H9 (cell line): ENCODE measurements at regions not wholly inside any gene's neighbourhood (a gene's known extent, or its start where the extent isn't known, plus 50 kb on each side); places are given as distances from the start of the nearest gene placed in this dataset.

Experiments used
- DNase-seq: peaks from one replicate; pipeline ENCODE4 v3.0.0-alpha.2; 2017
- H2AFZ ChIP-seq: one replicate; pipeline ENCODE4 v1.6.1; 2013; ENCODE audit warnings: mild to moderate bottlenecking, low read length, control low read depth, moderate library complexity
- H2AK5ac ChIP-seq: 2 replicates; pipeline ENCODE4 v1.6.1; 2013; ENCODE audit warnings: low read length, control low read depth, mixed read lengths; ENCODE audit not compliant: insufficient read length
- H2BK120ac ChIP-seq: one replicate; pipeline ENCODE4 v1.6.1; 2013; ENCODE audit warnings: low read depth, mild to moderate bottlenecking, low read length, control low read depth, inconsistent platforms; ENCODE audit not compliant: poor library complexity, severe bottlenecking
- H2BK12ac ChIP-seq: 2 replicates; pipeline ENCODE4 v1.6.1; 2013; ENCODE audit warnings: low read length, control low read depth, mixed read lengths, low read depth; ENCODE audit not compliant: insufficient read length
- H2BK15ac ChIP-seq: 2 replicates; pipeline ENCODE4 v1.6.1; 2013; ENCODE audit warnings: low read depth, low read length, control low read depth
- H2BK20ac ChIP-seq: one replicate; pipeline ENCODE4 v1.6.1; 2013; ENCODE audit warnings: low read depth, mild to moderate bottlenecking, low read length, control low read depth, inconsistent platforms; ENCODE audit not compliant: poor library complexity, severe bottlenecking
- H2BK5ac ChIP-seq: 2 replicates; pipeline ENCODE4 v1.6.1; 2013; ENCODE audit warnings: low read length, control low read depth, mixed read lengths; ENCODE audit not compliant: insufficient read length
- H3K14ac ChIP-seq: 2 replicates; pipeline ENCODE4 v1.6.1; 2013; ENCODE audit warnings: low read length, control low read depth; ENCODE audit not compliant: insufficient read depth
- H3K18ac ChIP-seq: 2 replicates; pipeline ENCODE4 v1.6.1; 2013; ENCODE audit warnings: low read depth, mild to moderate bottlenecking, mixed read lengths, low read length, control low read depth; ENCODE audit not compliant: insufficient read length
- H3K23ac ChIP-seq: 2 replicates; pipeline ENCODE4 v1.6.1; 2013; ENCODE audit warnings: low read length, control low read depth, mixed read lengths, low read depth; ENCODE audit not compliant: insufficient read length
- H3K23me2 ChIP-seq: 2 replicates; pipeline ENCODE4 v1.6.1; 2013; ENCODE audit warnings: low read depth, mild to moderate bottlenecking, mixed read lengths, low read length, control low read depth; ENCODE audit not compliant: insufficient read length, poor library complexity, severe bottlenecking
- H3K27ac ChIP-seq: 2 replicates; pipeline ENCODE4 v1.5.1; 2013; ENCODE audit warnings: low read length, control low read depth, mixed read lengths, low read depth; ENCODE audit not compliant: insufficient read length
- H3K27me3 ChIP-seq: 2 replicates; pipeline ENCODE4 v1.6.1; 2013; ENCODE audit warnings: low read length, control low read depth, inconsistent platforms; ENCODE audit not compliant: insufficient read depth
- H3K4ac ChIP-seq: 2 replicates; pipeline ENCODE4 v1.6.1; 2013; ENCODE audit warnings: low read depth, mild to moderate bottlenecking, control low read depth, inconsistent platforms, low read length, moderate library complexity
- H3K4me1 ChIP-seq: 2 replicates; pipeline ENCODE4 v1.6.1; 2013; ENCODE audit warnings: low read length, control low read depth, inconsistent platforms; ENCODE audit not compliant: insufficient read depth
- H3K4me2 ChIP-seq: 2 replicates; pipeline ENCODE4 v1.6.1; 2013; ENCODE audit warnings: low read length, control low read depth, mixed read lengths; ENCODE audit not compliant: insufficient read length, insufficient read depth
- H3K56ac ChIP-seq: 2 replicates; pipeline ENCODE4 v1.6.1; 2013; ENCODE audit warnings: low read depth, mild to moderate bottlenecking, mixed read lengths, low read length, control low read depth; ENCODE audit not compliant: insufficient read length
- H3K79me1 ChIP-seq: 2 replicates; pipeline ENCODE4 v1.6.1; 2013; ENCODE audit warnings: low read depth, mild to moderate bottlenecking, moderate library complexity, low read length, control low read depth, inconsistent platforms; ENCODE audit not compliant: insufficient read depth, poor library complexity, severe bottlenecking
- H3K79me2 ChIP-seq: 2 replicates; pipeline ENCODE4 v1.6.1; 2013; ENCODE audit warnings: low read length, control low read depth, inconsistent platforms; ENCODE audit not compliant: insufficient read depth
- H3K9ac ChIP-seq: 2 replicates; pipeline ENCODE4 v1.6.1; 2013; ENCODE audit warnings: low read length, control low read depth, mixed read lengths; ENCODE audit not compliant: insufficient read length; ENCODE audit errors: extremely low read depth
- H3K9me3 ChIP-seq: one replicate; pipeline ENCODE4 v1.6.1; 2013; ENCODE audit warnings: low read depth, low read length, inconsistent platforms; ENCODE audit not compliant: control insufficient read depth
- H3T11ph ChIP-seq: one replicate; pipeline ENCODE4 v1.6.1; 2013; ENCODE audit warnings: mild to moderate bottlenecking, low read length, control low read depth, inconsistent platforms
- H4K20me1 ChIP-seq: one replicate; pipeline ENCODE4 v1.6.1; 2013; ENCODE audit not compliant: control insufficient read depth, insufficient read length, insufficient read depth
- H4K5ac ChIP-seq: 2 replicates; pipeline ENCODE4 v1.6.1; 2013; ENCODE audit warnings: low read depth, mild to moderate bottlenecking, mixed read lengths, low read length, control low read depth; ENCODE audit not compliant: insufficient read length
- H4K8ac ChIP-seq: replicated peaks from 2 replicates; pipeline ENCODE4 v1.6.1; 2013; ENCODE audit warnings: low read length, control low read depth, mixed read lengths, low read depth; ENCODE audit not compliant: insufficient read length
- H4K91ac ChIP-seq: 2 replicates; pipeline ENCODE4 v1.6.1; 2013; ENCODE audit warnings: low read depth, mild to moderate bottlenecking, moderate library complexity, mixed read lengths, low read length, control low read depth; ENCODE audit not compliant: insufficient read length
- H3K27ac Mint-ChIP-seq, 3 experiments: 2 replicates in 2 of 3; 3 replicates in 1 of 3; pipeline ENCODE4 v1.8.0; 2020 to 2021; ENCODE audit warnings: mixed read lengths in 3 of 3, mild to moderate bottlenecking in 1 of 3, moderate library complexity in 1 of 3
- H3K27me3 Mint-ChIP-seq: 2 replicates; pipeline ENCODE4 v1.8.0; 2021; ENCODE audit warnings: low read depth, mild to moderate bottlenecking, moderate library complexity, mixed read lengths
- H3K36me3 Mint-ChIP-seq, 3 experiments: 2 replicates in 2 of 3; 3 replicates in 1 of 3; pipeline ENCODE4 v1.8.0; 2020 to 2021; ENCODE audit warnings: low read depth in 3 of 3, mixed read lengths in 3 of 3; ENCODE audit not compliant: insufficient read depth in 1 of 3
- H3K4me1 Mint-ChIP-seq, 2 experiments: 2 replicates each; pipeline ENCODE4 v1.8.0; 2020; ENCODE audit warnings: mixed read lengths in 2 of 2
- H3K4me3 Mint-ChIP-seq, 2 experiments: 2 replicates in 1 of 2; 3 replicates in 1 of 2; pipeline ENCODE4 v1.8.0; 2020 to 2021; ENCODE audit warnings: mild to moderate bottlenecking in 2 of 2, mixed read lengths in 2 of 2, moderate library complexity in 1 of 2
- H3K9me3 Mint-ChIP-seq, 2 experiments: 2 replicates in 1 of 2; 3 replicates in 1 of 2; pipeline ENCODE4 v1.8.0; 2020; ENCODE audit warnings: mild to moderate bottlenecking in 2 of 2, mixed read lengths in 2 of 2, moderate library complexity in 1 of 2
- CTCF ChIP-seq: fragments of 200-600 bp; sonication (generic); conservative IDR thresholded peaks from 3 replicates; pipeline ENCODE4 v1.8.0; 2021; ENCODE audit warnings: antibody characterized with exemption, mild to moderate bottlenecking
- WGBS: extraction: QIAGEN DNeasy Blood & Tissue Kit; methylation state at CpG from one replicate; pipeline ENCODE4 v1.1.7; 2013; ENCODE audit warnings: missing lambda C conversion rate, low lambda C conversion rate, mixed read lengths; ENCODE audit not compliant: insufficient read length; ENCODE audit errors: extremely low coverage; 5-methylcytosine and 5-hydroxymethylcytosine counted together

GRCh38 chr12:115407036-115407435 is 723.1 kb upstream of the TBX3 start:
- Histone ChIP-seq H2BK5ac (no peak overlapping the region), H3K23ac (no peak overlapping the region), H3K4me1 (peaks cover 7% of the 10 kb centered on the region; the same call in 1 of the 2 replicates), H3K79me1 (no peaks in the 10 kb centered on the region), H3K4me2 (no peak overlapping the region), H3K27me3 (no peaks in the 10 kb centered on the region; the same call in 1 of the 2 replicates), H3K23me2 (no peaks in the 10 kb centered on the region), H3K9ac (no peak overlapping the region), H3K18ac (no peak overlapping the region), H2BK20ac (no peak overlapping the region), H2BK15ac (no peak overlapping the region), H3K27ac (no peak overlapping the region), H4K8ac (no peak overlapping the region), H4K5ac (no peak overlapping the region), H2BK120ac (no peak overlapping the region), H3K9me3 (no peaks in the 10 kb centered on the region), H2AFZ (no peak overlapping the region), H2BK12ac (no peak overlapping the region), H3K4ac (no peak overlapping the region), H4K91ac (no peak overlapping the region), H3K56ac (no peak overlapping the region), H3T11ph (no peak overlapping the region), H3K14ac (no peak overlapping the region), H3K79me2 (no peaks in the 10 kb centered on the region), H2AK5ac (no peak overlapping the region), H4K20me1 (no peaks in the 10 kb centered on the region)
- H3K4me1 Mint-ChIP-seq: peaks cover 19 to 20% of the 10 kb centered on the region in 2 experiments
- H3K4me3 Mint-ChIP-seq: no peak overlapping the region
- H3K27me3 Mint-ChIP-seq: peaks cover 5% of the 10 kb centered on the region
- no peaks in the 10 kb centered on the region for H3K36me3 Mint-ChIP-seq
- TF ChIP-seq CTCF: no peak
- no peak overlapping the region for H3K27ac Mint-ChIP-seq
- WGBS: no CpG with 5 or more reads among the region's 6 CpGs
- H3K9me3 Mint-ChIP-seq: no peaks in the 10 kb centered on the region
- DNase-seq: no peak
